ENCODE measurements at regions not wholly inside any gene's neighbourhood (a gene's known extent, or its start where the extent isn't known, plus 50 kb on each side); places are given as distances from the start of the nearest gene placed in this dataset.
A peak's percentile ranks its signal among the peaks of the same experiment; 100 is the strongest.
"Not testable (repeated sequence)": the region's sequence is repeated elsewhere in the genome, so short reads cannot be mapped to it uniquely, and the experiment has no call there.

DNA sequence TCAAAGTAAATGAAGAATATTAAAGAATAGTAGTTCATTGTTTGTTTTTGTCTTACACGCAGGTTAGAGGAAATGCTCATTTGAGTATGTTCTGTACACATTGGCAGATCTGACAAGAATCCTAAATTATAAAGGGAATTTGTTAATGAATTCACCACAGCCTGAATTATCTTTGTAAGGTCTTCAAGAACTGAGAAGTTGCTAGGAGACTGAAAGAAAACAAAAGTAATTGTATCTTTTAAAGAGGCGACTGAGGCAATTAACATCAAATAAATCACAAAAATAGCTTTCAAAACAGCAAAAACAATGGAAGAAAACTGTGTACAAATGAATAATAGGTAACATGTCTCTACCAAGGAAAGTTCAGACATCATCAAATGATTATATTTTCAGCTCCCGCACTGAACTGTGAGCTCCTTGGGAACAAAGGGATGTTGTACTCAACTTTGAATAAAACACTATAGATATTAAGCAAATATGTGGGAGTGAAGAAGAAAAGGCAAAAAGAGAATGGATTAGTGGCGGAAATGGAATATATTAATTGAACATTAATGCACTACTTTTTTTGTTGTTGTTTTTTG lies 51.7 kb upstream of the ATIC start:
- DNase-seq (ENCODE audit: low read depth): no peak
- in situ Hi-C loops (cut with HindIII; ENCODE audit: low pct_unique_long_range_greater_than_20kb, low sequenced_read_pairs): no loop called here

DNA sequence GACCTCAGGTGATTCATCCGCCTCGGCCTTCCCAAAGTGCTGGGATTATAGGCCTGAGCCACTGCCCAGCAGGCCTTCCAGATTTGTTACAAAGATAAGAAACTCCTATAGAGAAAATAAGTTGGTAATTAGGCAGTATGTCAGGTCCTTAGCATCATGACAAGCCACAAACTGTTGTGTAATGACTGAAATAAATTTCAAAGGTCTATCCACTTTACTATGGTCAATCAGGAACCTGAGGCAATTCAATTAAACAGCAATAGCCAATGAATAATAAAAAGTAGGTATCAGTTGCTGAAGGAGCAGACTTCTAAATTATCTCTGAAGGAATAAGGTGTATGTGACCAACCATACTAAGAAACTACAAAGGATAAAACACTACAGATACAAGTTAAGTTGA lies 62.4 kb upstream of the ATIC start:
- no peak for DNase-seq (ENCODE audit: low read depth)
- in situ Hi-C loops (cut with HindIII; ENCODE audit: low pct_unique_long_range_greater_than_20kb, low sequenced_read_pairs): no loop called here

DNA sequence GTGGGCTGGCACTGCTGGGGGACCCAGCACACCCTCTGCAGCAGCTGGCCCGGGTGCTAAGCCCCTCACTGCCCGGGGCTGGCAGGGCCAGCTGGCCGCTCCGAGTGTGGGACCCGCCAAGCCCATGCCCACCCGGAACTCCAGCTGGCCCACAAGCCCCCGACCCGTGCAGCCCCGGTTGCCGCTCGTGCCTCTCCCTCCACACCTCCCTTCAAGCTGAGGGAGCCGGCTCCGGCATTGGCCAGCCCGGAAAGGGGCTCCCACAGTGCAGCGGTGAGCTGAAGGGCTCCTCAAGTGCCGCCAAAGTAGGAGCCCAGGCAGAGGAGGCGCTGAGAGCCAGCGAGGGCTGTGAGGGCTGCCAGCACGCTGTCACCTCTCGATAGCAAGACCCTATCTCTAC lies 65.9 kb upstream of the ATIC start:
- in situ Hi-C loops (cut with HindIII; ENCODE audit: low pct_unique_long_range_greater_than_20kb, low sequenced_read_pairs); DNase-seq (ENCODE audit: low read depth): not testable (repeated sequence)

DNA sequence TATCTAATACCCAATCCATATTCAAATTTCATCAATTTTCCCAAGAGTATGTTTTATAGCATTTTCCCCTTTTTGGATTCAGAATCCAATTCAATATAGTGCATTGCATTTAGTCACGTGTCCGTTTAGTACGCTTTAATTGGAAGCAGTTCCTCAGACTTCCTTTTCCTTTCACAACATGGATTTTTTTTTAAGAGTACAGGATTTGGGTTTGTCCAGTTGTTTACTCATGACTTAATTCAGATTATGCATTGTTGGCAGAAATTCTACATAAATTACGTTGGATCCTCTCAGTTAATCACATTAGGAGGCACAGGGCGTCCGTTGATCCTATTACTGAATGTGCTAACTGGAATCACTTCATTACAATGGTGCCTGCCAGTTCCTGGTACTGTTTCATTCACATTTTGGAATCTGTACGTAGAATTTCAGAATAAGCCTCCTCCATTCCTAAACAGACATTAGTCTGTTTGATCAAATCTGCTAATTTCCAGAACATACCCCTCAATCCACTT lies 70.0 kb upstream of the ATIC start:
- DNase-seq (ENCODE audit: low read depth): no peak
- in situ Hi-C loops (cut with HindIII; ENCODE audit: low pct_unique_long_range_greater_than_20kb, low sequenced_read_pairs): no loop called here

DNA sequence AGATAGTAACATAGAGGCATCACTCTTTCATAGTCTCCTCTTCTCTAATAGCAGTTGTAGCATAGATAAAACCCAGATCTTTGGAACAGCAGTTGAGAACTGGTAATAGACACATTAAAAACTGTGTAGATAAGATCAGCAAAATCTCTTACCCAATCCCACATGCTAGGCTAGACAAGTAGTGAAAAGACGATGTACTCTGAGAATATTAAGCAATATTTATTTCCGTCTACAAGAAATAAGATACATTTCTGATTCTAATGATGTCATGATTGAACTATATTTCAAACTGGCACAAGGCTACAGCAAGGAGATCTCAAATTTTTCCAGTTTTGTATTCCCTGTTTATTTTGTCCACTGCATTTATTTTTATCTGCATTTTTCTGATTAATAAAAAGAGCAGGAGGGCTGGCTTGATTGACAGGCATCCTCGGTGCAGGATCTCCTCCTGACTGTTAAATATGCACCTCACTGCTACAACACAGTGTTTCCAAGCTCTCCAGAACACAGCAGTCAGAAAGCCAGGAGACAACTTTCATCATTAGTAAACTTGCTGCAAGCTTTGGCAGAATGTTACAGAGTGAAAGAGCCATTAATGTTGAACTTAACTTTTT lies 73.3 kb upstream of the ATIC start:
- in situ Hi-C loops (cut with HindIII; ENCODE audit: low pct_unique_long_range_greater_than_20kb, low sequenced_read_pairs): no loop called here
- DNase-seq (ENCODE audit: low read depth): no peak

DNA sequence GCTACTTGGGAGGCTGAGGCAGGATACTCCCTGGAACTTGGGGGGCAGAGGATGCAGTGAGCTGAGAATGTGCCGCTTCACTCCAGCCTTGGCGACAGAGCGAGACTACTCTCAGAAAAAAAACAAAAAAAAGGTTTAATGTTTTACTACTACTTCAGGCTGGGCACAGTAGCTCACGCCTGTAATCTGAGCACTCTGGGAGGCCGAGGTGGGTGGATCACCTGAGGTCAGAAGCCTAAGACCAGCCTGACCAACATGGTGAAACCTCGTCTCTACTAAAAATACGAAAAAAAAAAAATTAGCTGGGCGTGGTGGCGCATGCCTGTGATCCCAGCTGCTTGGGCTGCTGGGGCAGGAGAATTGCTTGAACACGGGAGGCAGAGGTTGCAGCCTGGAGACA lies 75.7 kb upstream of the ATIC start:
- in situ Hi-C loops (cut with HindIII; ENCODE audit: low pct_unique_long_range_greater_than_20kb, low sequenced_read_pairs): no loop called here

DNA sequence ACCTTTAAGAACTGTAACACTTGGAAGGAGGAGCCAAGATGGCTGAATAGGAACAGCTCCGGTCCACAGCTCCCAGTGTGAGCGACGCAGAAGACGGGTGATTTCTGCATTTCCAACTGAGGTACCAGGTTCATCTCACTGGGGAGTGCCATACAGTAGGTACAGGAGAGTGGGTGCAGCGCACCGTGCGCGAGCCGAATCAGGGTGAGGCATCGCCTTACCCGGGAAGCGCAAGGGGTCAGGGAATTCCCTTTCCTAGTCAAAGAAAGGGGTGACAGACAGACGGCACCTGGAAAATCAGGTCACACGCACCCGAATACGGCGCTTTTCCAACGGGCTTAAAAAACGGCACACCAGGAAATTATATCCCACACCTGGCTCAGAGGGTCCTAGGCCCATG lies 81.8 kb upstream of the ABCA12 start:
- in situ Hi-C loops (cut with HindIII; ENCODE audit: low pct_unique_long_range_greater_than_20kb, low sequenced_read_pairs); DNase-seq (ENCODE audit: low read depth): not testable (repeated sequence)

More for the DNA sequence above, 75.7 kb upstream of the ATIC start:
- DNase-seq (ENCODE audit: low read depth): peak; percentile 72

DNA sequence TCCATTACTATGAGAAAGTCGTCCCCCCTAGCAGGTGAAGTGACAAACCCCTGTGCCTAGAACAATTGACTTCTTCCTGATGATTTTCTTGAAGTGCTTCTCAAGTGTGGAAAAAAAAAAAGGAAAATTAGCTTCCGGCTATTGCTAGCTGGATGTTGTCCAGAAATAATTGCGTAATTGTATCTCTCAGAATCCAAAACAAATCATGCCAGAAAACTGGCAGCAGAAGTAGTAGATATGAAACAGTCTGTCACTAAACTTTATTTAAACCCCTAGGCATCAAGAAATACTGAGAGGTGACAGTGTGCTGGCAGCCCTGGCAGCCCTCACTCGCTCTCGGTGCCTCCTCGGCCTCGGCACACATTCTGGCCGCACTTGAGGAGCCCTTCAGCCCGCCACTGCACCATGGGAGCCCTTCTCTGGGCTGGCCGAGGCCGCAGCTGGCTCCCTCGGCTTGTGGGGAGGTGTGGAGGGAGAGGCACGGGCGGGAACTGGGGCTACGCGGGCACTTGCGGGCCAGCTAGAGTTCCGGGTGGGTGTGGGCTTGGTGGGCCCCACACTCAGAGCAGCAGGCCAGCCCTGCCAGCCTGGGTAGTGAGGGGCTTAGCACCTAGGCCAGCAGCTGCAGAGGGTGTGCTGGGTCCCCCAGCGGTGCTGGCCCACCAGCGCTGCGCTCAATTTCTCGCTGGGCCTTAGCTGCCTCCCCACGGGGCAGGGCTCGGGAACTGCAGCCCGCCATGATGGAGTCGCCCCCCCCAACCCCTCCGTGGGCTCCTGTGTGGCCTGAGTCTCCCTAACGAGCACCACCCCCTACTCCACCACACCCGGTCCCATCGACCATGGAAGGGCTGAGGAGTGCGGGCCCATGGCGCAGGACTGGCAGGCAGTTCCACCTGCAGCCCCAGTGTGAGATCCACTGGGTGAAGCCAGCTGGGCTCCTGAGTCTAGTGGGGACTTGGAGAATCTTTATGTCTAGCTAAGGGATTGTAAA lies 80.5 kb upstream of the ABCA12 start:
- in situ Hi-C loops (cut with HindIII; ENCODE audit: low pct_unique_long_range_greater_than_20kb, low sequenced_read_pairs): no loop called here
- DNase-seq (ENCODE audit: low read depth): no peak

DNA sequence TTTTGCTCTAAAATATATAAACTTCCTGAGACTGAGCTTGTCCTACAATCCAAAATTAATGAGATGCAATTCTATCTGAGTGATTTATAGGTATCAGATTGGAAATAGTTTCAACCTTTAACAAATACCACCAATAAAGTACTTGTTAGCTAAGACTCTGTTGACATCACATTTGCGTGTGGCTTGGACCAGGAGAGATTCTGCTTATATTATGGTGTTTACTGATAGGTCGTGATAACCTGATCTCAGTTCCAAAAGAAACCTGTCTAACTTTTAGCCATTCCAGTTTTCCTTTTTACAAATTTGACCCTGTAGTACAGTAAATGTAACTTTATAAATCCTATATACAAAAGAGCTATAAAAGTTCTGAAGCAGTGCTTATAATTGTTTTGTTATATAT lies 78.4 kb upstream of the ABCA12 start:
- in situ Hi-C loops (cut with HindIII; ENCODE audit: low pct_unique_long_range_greater_than_20kb, low sequenced_read_pairs): no loop called here
- no peak for DNase-seq (ENCODE audit: low read depth)

DNA sequence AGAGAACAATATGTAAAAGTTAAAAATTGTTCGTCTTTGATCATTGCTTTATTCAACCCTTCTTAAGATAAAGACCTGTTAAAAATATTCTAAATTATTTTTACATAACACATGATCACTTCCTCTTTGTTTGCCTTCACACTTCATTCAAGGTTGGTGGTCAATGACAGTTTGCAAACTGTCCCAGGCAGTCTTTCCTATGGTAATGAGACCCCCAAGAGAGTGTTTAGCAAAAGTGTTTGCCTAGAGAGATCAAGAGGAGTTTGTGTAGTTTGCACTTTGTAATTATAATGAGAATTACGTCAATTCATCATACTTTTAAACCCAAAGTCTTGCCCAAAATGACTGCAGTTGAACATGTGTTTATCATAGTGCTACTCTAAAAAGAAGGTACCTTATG lies 77.2 kb upstream of the ABCA12 start:
- in situ Hi-C loops (cut with HindIII; ENCODE audit: low pct_unique_long_range_greater_than_20kb, low sequenced_read_pairs): no loop called here
- DNase-seq (ENCODE audit: low read depth): no peak

DNA sequence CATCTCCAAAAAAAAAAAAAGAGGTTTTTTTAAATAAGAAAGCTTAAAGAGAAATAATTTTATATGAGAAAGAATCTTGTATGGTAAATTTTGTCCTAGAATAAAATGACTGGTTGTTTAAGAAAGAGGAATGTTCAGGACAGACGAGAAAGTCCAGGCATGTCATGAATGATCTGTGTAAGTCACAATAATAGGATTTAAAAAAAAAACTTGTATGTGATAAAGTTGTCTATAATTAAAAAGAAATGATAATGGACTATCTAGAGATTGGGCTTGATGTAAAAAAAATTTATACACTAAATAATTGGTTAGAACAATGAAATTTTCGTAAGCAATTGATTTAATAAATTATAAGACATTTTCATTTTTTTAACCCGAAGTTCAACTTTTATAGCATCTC lies 71.7 kb upstream of the ABCA12 start:
- no peak for DNase-seq (ENCODE audit: low read depth)
- in situ Hi-C loops (cut with HindIII; ENCODE audit: low pct_unique_long_range_greater_than_20kb, low sequenced_read_pairs): no loop called here

DNA sequence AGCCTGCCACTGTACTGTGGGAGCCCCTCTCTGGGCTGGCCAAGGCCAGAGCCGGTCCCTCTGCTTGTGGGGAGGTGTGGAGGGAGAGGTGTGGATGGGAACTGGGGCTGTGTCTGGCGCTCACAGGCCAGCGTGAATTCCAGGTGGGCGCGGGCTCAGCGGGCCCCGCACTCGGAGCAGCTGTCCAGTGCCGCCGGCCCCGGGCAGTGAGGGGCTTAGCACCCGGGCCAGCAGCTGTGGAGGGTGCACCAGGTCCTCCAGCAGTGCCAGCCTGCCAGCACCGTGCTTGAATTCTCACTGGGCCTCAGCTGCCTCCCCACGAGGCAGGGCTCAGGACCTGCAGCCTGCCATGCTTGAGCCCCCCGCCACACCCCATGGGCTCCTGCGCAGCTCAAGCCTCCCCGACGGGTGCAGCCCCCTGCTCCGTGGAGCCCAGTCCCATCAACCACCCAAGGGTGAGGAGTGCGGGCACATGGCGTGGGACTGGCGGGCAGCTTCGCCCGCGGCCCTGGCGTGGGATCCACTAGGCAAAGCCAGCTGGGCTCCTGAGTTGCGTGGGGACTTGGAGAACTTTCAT lies 69.5 kb upstream of the ABCA12 start:
- DNase-seq (ENCODE audit: low read depth): no peak
- in situ Hi-C loops (cut with HindIII; ENCODE audit: low pct_unique_long_range_greater_than_20kb, low sequenced_read_pairs): no loop called here

DNA sequence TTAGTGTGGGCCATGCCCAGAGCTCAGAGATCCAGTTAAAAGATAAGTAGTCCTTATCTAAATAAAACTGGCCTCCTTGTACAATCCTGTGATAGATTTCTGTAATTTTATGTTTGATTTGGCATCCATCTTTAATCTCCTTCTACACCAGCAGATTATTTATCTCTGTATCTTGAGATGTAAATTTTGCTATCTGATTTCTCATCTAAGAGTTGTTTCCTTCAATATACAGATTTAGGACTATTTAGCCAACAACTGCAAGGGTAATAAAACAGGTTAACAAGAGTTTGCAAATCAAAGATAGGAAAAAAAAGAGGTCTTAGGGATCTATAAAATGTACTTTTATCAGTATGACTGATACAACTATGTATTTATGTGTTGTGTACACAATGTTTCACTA lies 68.6 kb upstream of the ABCA12 start:
- in situ Hi-C loops (cut with HindIII; ENCODE audit: low pct_unique_long_range_greater_than_20kb, low sequenced_read_pairs): no loop called here
- DNase-seq (ENCODE audit: low read depth): no peak

DNA sequence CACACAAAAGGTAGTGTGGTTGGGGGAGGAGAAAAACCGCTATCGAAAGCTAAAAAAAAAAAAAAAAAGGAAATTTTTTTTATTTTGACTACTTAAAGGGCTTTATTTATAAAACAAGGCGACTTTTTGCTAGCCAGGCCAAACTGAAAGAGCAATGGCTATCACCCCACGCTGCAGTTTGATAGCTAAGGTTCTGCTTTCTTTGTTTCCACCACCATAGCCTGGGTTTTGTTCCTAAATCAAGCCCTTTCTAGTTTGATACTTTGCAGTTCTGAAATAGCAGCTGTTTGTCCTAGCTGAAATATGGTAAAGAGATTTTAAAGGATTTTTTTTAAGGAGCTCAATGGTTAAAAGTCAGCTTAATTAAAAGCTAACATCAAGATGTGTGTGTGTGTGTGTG lies 67.4 kb upstream of the ABCA12 start:
- in situ Hi-C loops (cut with HindIII; ENCODE audit: low pct_unique_long_range_greater_than_20kb, low sequenced_read_pairs): no loop called here
- no peak for DNase-seq (ENCODE audit: low read depth)

DNA sequence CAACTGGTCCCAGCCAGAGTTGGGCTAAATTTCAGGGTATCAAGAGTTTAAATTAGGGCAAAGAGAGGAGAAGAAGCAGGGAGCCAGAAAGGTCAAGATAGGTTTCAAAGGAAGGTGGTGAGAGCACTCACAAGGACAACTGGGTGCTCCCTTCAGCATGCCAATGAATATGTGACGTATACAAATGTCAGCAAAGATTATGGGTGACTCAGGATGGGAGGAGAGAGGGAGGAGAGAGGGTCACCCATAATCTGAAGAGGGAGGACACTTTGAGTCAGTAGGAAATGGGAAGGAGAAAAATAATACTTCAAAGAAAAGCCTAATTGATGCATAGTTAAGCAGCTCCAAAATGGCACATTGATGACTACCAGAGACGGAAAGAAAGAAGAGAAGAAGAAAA lies 53.1 kb upstream of the ABCA12 start:
- in situ Hi-C loops (cut with HindIII; ENCODE audit: low pct_unique_long_range_greater_than_20kb, low sequenced_read_pairs): no loop called here
- no peak for DNase-seq (ENCODE audit: low read depth)

DNA sequence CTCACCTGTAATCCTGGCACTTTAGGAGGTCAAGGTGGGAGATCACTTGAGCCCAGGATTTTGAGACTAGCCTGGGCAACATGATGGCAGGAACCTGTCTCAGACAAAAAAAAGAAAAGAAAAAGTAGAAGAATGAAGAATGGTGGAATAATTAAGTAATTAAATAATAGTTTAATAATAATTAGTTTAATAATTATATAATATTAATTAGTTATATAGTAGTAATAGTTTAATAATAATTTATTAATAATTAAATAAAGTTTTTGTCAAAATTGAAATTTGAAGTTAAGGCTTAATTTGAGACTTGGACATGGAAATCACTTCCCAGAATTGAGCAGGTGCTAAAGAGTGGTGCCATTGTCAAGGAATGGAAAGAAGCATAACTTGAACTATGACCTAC lies 52.2 kb upstream of the ABCA12 start:
- in situ Hi-C loops (cut with HindIII; ENCODE audit: low pct_unique_long_range_greater_than_20kb, low sequenced_read_pairs): no loop called here
- DNase-seq (ENCODE audit: low read depth): no peak

DNA sequence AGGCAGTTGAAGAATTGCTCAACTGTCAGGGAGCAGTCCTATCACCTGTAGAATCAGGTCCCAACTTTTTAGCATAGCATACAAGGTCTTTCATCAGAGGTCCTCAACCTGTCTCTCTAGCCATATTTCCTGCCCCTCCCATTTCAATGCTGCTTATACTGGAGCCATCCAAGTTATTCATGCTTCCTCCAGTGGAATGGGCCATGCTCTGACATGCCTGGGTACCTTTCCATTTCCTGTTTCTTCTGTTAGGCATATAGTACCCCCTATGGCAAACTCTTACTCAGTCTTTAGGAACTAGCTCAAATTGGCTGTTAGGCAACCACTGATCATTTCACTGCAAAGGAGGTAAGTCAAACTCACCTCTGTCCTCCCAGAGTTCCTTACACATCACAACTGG lies 51.0 kb upstream of the ABCA12 start:
- DNase-seq (ENCODE audit: low read depth): no peak
- in situ Hi-C loops (cut with HindIII; ENCODE audit: low pct_unique_long_range_greater_than_20kb, low sequenced_read_pairs): no loop called here

Measured in Caki2 (cell line).